Right forelimb (tissue), 1 donor: ENCODE measurements at regions not wholly inside any gene's neighbourhood (a gene's known extent, or its start where the extent isn't known, plus 50 kb on each side); places are given as distances from the start of the nearest gene placed in this dataset.

Experiments
- DNase-seq: peaks from one replicate; pipeline ENCODE4 v3.0.0-alpha.2; 2018

DNA sequence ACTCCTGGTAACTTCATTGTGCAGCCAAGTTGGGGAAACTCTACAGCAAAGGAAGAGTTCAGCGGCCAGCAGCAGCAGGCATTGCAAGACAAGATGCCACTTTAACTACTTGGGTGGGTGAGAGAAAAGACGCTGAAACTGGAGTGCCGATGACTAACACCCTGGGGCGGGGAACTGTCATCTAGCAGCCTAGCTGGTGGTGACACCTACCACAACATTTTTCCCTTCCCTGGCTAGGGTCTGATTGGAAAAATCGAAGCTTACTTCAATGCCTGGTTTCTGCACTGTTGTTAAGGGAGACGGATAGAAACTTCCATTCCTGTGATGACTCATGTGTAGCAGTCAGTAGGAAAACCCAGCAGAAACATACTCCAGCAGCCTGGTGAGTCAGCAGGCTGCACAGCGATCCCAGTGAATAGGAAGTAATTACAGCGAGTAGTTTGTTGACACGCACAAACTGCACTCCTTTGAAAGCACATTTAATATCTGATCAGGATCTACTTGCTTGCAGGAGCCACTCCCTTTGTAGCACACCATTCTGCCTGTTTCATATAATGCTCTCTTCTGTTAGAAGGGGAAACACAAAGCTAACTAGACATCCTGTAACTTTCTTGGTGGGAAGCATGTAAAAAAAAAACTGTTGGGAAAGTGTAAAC lies 62.1 kb upstream of the MAPRE2 start:
- peak; percentile 74 for DNase-seq

DNA sequence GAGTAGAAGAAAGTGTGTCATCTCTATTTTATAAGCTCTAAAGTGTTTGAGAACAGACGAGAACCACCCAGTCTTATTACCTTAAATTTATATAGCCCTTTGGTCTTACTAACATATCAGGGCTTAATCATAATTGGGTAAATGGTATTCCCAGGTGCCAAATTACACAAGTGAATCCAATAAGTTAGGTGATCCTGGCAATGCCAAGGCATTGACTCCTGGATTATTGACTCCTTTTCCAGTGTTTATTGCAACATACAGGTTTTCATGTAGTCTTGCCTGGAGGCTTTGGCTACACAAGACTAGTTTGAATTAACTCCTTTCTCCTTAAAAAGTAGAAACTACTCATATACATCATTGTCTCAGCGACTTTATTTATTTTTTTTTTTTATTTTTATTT lies 59.7 kb upstream of the MAPRE2 start:
- no peak for DNase-seq

DNA sequence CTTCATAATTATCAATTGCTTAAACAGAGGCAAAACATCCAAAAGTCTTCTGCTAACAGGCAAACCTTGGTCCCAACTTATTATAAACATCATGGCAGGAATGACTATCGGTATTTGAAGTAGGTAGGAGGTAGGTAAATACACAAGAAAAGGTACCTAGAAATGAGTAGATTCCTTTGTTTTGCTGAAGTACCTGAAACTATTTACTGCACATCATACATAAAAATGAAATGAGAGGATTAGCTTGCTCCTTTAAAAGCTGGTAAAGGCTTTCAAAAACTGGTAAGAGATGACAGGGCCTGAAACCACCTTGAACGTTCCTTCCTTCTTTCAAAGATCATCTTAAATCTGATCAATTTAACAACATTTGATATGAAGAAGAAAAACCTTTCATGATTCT lies 55.2 kb upstream of the MAPRE2 start:
- DNase-seq = no peak

DNA sequence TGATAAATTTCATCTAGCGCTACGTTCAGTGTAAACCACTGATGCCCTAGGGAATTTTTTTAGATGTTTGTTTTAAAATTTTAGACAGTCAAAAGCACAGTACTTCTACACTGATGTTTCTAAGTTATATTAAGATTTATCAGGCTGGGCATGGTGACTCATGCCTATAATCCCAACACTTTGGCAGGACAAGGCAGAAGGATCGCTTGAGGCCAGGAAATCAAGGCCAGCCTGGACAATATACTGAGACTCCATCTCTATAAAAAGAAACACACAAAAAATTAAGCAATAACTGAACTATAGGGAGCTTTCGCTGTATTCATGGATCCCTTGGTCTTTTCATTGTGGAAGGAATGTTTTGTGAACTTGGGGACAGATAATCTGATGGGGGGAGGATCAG lies 50.6 kb upstream of the MAPRE2 start:
- DNase-seq = no peak

DNA sequence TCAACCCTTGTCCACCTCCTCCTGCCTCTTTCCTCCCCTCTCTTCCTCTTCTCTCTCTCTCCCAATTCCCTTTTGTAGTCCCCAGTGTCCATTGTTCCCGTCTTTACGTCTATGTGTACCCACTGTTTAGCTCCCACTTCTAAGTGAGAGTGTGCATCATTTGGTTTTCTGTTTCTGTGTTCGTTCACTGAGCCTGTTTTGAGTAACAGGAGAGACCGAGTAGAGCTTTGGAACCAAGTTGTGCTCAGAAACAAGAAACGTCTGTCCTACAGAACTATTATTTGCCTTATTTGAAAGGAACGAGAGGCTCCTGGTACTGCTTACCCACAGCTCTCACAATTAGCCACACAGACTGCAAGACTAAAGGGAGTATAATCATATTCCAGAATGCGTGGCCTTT lies 50.1 kb upstream of the MAPRE2 start:
- DNase-seq = no peak
